ENCODE measurements at regions not wholly inside any gene's neighbourhood (a gene's known extent, or its start where the extent isn't known, plus 50 kb on each side); places are given as distances from the start of the nearest gene placed in this dataset.

DNA sequence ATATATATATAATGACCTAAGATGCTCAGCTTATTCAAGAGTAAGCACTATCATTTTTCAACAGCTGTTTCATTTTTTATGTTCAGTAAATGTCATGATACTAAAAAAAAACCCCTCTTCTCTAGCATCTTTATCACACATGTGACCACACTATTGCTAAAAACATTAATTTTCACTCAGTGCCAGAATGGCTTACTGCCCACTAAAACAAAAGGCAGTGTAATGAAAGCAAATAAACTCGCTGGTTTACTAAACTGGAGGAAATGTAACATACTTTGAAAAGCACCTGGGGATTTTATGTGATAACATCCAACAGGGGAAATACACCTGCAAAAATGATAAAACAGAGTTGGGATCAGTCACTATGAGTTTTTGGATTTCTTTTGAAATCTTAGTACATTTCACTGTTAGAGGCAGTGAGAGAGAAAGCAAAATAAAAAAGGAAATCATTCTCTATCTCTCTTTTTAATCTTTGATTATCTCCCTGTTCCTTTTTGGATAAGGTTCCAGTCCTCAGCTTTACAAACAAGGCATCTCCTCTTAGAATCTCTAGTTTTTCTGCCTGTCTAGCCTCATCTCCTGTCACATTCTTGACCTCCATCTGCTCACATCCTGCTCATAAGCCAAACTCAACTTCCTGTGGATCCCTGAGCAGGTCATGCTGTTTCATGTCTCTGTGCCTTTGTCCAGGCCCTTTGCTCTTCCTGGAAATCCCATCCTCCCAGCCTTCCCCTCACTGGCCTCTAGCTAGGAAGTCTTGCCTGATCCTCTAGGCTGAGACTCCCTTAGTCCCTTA is 338.0 kb downstream of the MAN2A1 start:
- no peaks in the 10 kb centered on the region for H3K4me1 ChIP-seq (ENCODE audit: control insufficient read depth in 1 of 2, insufficient read depth in 2 of 2, low read length in 2 of 2)
- no peak overlapping the region for H2AFZ ChIP-seq (ENCODE audit: low read depth, low read length, poor library complexity, severe bottlenecking)
- no peak overlapping the region for H3K4me2 ChIP-seq (ENCODE audit: low read length)
- BruUV-seq (replicated peaks), result no TSS peak
- ChIA-PET POLR2A (no interaction called here), RAD21 (ENCODE audit: low non-redundant PET in 1 of 2, low total read pairs in 2 of 2, uncharacterized antibody in 2 of 2, unreplicated experiment in 2 of 2) (no interaction called here), CTCF (no interaction called here)
- H4K20me1 ChIP-seq (ENCODE audit: insufficient read depth), result no peaks in the 10 kb centered on the region
- TF ChIP-seq ZFX (IDR thresholded peaks at IDR 0.05), result no peak
- no peak for TF ChIP-seq RAD21 (IDR thresholded peaks at IDR 0.05; ENCODE audit: low read depth)
- TF ChIP-seq, protein P1, sequence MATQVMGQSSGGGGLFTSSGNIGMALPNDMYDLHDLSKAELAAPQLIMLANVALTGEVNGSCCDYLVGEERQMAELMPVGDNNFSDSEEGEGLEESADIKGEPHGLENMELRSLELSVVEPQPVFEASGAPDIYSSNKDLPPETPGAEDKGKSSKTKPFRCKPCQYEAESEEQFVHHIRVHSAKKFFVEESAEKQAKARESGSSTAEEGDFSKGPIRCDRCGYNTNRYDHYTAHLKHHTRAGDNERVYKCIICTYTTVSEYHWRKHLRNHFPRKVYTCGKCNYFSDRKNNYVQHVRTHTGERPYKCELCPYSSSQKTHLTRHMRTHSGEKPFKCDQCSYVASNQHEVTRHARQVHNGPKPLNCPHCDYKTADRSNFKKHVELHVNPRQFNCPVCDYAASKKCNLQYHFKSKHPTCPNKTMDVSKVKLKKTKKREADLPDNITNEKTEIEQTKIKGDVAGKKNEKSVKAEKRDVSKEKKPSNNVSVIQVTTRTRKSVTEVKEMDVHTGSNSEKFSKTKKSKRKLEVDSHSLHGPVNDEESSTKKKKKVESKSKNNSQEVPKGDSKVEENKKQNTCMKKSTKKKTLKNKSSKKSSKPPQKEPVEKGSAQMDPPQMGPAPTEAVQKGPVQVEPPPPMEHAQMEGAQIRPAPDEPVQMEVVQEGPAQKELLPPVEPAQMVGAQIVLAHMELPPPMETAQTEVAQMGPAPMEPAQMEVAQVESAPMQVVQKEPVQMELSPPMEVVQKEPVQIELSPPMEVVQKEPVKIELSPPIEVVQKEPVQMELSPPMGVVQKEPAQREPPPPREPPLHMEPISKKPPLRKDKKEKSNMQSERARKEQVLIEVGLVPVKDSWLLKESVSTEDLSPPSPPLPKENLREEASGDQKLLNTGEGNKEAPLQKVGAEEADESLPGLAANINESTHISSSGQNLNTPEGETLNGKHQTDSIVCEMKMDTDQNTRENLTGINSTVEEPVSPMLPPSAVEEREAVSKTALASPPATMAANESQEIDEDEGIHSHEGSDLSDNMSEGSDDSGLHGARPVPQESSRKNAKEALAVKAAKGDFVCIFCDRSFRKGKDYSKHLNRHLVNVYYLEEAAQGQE (IDR thresholded peaks at IDR 0.05; ENCODE audit: low read depth), result no peak
- TF ChIP-seq POLR2A (IDR thresholded peaks at IDR 0.05; ENCODE audit: borderline replicate concordance, extremely low read depth, insufficient read depth, insufficient read length), result no peak
- no peaks in the 10 kb centered on the region for H3K79me2 ChIP-seq (ENCODE audit: insufficient read depth, low read length)
- intact Hi-C loops (cut with micrococcal nuclease), result no loop called here
- no peak overlapping the region for H3K4me3 ChIP-seq (replicated peaks in 1 of 2; ENCODE audit: low read depth in 1 of 2, low read length in 2 of 2)
- no peaks in the 10 kb centered on the region for H3K9me3 ChIP-seq (ENCODE audit: control insufficient read depth in 1 of 2, insufficient read depth in 1 of 2, low read depth in 1 of 2, low read length in 2 of 2)
- no peaks in the 10 kb centered on the region for H3K27me3 ChIP-seq (ENCODE audit: insufficient read depth, low read length)
- no peak for DNase-seq (ENCODE audit: low read depth, low spot score)
- no peak overlapping the region for H3K27ac ChIP-seq (ENCODE audit: low read depth, low read length)
- no peaks in the 10 kb centered on the region for H3K9me2 ChIP-seq (ENCODE audit: insufficient read depth)
- ATAC-seq, result no peak
- no peaks in the 10 kb centered on the region for H3K36me3 ChIP-seq (ENCODE audit: control insufficient read depth in 1 of 2, insufficient read depth in 2 of 2, low read length in 2 of 2)
- H3K9ac ChIP-seq (ENCODE audit: low read length), result no peak overlapping the region
